NCI-H82 (cell line): ENCODE measurements at regions not wholly inside any gene's neighbourhood (a gene's known extent, or its start where the extent isn't known, plus 50 kb on each side); places are given as distances from the start of the nearest gene placed in this dataset.
A peak's percentile ranks its signal among the peaks of the same experiment; 100 is the strongest.

Experiments
- DNase-seq: peaks from one replicate; lab custom pipeline; 2025; lab: John Stamatoyannopoulos, UW

DNA sequence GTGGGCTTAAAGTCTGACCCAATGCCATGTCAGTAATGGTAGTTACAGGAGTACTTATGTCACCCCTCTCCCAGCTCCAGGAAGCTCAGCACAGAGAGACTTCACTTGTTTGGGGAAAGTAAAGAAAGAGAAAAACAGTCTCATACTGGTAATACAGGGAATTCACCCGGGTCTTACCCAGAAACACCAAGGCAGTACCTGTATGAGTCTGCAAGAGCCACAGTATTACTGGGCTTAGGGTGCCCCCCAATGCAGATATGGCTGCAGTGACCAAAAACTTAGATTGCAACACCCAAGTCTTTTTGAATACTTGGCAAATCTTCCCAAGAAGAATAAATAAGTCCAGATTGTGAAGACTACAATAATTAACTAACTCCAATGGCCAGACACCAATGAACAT lies 622.1 kb downstream of the IGSF11 start:
- no peak for DNase-seq

DNA sequence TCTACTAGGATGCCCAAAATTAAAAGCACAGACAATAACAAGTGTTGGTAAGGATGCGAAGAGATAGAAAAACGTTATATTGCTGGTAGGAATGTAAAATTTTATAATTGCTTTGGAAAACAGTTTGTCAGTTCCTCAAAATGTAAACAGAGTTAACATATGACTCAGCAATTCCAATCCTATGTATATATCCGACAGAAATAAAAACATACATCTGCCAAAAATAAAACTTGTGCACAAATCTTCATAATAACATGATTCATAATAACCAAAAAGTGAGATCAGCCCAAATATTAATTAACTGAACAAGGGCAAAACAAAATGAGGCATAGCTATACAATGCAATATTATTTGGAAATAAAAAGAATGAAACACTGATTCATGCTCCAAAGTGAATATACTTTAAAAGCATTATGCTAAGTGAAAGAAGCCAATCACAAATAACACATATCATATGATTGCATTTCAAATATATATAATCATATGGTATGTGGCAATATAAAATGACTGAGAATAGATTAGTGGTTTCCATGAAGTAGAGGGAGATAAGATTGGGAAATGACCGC lies 609.3 kb downstream of the IGSF11 start:
- no peak for DNase-seq

DNA sequence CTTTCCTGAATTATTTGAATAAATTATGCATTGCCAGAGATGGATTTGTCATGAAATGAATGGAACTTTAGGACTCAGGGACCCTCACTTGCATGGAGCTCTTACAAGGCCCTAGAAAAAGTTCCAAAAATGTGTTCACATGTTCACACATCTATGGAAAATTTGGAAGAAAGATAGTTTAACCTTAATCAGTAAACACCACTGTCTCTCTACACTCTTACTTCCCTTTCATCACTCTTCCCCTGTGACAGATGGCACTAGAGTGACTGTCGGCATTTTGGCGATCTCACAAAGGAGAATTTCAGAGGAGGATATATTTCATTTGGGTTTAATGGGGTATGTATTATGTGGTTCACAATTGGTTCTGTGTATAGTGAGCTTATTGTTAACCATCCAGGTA lies 600.8 kb downstream of the IGSF11 start:
- DNase-seq, result no peak

- no peak for DNase-seq
These were observed 598.7 kb downstream of the IGSF11 start for GRCh38 chr3:118435851-118436350.

DNA sequence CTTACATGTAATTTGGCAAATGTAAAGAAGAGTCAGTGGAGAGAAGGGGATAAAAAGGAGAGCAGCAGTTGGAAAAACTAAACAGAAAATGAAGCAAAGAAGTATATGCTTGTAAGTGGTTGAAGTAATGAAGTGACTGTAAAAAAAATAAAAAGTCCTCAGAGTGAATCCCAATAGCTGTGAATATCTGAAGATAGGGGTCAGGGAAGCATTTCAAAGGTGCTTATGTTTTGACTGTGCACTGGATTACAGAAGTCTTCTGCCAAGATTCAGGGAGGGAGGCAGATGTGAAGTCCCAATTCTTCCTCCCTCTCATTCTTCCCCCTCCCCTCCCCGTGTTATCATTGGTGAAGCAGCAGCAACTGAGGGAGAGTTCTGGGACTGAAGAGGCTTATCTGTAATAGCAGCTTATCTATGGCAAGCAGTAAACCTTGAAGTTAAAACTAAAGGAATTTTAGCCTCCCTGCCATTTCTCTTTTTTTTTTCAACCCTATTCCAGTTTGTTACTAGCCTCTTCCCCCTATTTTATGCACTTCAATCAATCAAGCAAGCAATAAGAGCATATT lies 597.9 kb downstream of the IGSF11 start:
- peak; percentile 73 for DNase-seq

GRCh38 chr3:118445036-118445435 lies 589.6 kb downstream of the IGSF11 start:
- DNase-seq, result no peak

DNA sequence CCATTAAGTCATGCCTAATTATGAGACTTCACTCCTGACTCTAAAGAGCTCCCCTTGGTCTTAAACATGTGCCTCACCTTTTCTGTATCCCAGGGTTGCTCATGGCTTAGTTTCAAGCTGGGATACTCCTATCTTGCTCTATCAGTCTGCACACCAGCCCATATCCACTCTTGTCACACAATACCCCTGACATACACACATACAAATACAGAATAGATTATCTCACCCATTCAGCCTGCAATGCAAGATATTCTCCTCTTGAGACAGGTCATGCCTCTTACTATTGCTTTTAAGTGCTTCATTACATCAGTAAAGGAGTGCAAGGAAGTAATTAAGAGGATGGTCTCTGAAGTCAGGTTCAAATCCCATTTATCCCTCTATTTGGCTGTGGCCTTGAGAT lies 587.3 kb downstream of the IGSF11 start:
- DNase-seq, result no peak

- DNase-seq, result no peak
These were observed 567.8 kb downstream of the IGSF11 start for GRCh38 chr3:118466795-118467330.

- no peak for DNase-seq
These were observed 565.8 kb downstream of the IGSF11 start for GRCh38 chr3:118468801-118469200.

DNA sequence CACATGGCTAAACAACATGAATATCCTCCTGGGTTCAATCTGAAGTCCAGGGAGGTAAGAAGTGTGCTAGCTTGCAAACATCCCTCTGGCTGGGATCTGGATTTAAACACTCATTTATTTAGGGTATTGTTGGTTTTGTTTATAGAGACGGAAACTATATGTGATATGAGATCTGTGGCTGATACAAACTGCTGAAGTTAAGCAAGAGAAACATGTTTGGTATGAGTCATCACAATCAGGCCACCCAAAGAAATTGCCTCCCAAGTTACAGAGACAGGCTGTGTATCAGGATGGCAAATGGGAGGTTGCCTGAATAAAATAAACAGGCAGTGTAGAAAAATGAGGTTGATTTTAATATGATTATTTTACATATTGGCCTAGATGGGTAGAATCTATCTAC lies 562.1 kb downstream of the IGSF11 start:
- DNase-seq, result no peak

- no peak for DNase-seq
These were observed 561.3 kb downstream of the IGSF11 start for GRCh38 chr3:118473343-118473742.

GRCh38 chr3:118476885-118477618 lies 557.6 kb downstream of the IGSF11 start:
- no peak for DNase-seq

DNA sequence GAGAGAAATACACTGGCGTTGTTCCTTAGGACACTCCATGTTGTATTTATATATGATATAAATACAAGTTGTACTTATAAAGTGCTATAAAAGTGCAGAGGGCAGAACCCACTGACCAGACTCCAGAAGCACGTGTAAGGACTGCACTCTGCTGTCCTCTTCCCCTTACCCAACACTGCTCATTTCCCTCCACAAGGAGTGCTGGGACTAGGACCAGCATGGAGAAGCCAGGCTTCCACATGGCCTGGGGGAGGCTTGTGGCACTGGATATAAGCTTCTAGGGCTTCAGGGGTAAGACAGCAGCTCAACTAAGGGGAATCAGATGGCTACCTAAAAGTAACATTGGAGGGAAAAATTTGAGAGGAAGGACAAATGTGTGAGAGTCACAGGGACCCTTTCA lies 556.9 kb downstream of the IGSF11 start:
- DNase-seq, result no peak

DNA sequence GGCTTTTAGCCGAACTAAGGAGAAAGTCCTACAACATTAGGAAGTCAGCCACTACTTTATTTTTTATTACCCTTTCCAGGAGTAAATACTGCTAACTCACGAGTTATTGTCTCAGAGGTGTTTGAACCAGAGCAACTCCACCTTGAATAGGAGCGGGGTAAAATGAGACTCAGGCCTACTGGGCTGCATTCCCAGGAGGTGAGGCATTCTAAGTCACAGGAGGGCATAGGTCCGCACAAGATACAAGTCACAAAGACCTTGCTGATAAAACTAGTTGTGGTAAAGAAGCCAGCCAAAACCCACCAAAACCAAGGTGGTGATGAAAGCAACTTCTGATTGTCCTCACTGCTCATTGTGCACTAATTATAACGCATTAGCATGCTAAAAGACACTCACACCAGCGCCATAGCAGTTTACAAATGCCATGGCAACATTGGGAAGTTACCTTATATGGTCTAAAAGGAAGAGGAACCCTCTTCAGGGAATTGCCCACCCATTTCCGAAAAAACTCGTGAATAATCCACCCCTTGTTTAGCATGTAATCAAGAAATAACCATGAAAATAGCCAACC lies 555.9 kb downstream of the IGSF11 start:
- no peak for DNase-seq

DNA sequence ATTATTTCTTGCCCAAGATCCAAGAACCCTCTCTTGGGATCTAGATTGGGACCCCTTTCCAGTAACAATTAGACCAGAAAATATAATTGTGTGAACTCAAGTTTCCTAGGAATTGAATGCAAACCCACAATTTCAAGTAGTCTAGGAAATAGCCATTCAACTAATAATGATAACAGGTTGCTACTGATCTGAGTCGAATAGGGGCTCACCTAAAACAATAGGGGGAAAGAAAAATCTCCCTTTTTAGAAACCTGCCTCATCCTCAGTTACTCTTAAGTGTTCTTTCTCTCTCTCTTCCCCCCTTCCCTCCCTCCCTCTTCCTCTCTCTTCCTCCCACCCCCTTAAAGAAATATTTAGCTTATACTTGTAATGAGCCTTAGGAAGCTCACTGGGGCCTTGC lies 555.3 kb downstream of the IGSF11 start:
- DNase-seq, result no peak

DNA sequence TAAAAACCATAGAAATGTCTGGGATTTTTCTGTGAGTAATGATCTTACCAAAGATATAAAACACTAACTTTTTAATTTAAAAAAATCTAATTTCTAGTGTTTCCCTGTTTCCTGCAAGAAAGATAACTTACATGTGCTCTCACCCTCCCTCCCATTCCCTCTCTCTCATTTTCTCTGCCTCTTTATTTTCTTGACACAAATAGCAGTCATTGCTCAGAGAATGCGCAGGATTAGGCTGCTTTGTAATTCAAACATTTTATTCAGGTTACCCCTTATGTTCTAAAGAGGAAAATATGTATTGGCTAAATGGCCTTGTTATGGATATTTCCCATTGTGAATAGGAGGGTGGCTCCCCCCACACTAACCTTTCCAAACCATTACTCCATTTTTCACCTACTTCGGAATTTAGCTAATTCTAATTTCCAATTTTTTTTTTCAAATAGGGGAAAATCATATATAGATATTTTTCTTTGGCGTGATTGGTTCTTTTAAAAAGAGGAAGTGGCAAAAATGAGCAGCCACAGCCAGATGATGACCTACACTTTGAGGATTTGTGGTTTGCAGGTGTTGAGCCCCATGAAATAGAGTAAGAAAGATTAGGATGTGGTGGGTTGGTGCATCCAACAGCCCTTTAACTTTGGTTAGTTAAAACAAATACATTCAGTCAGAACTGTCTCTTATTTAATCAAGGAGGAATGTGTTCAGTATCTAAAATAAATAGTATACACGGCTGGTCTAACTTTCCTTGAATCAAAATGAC lies 554.4 kb downstream of the IGSF11 start:
- no peak for DNase-seq

DNA sequence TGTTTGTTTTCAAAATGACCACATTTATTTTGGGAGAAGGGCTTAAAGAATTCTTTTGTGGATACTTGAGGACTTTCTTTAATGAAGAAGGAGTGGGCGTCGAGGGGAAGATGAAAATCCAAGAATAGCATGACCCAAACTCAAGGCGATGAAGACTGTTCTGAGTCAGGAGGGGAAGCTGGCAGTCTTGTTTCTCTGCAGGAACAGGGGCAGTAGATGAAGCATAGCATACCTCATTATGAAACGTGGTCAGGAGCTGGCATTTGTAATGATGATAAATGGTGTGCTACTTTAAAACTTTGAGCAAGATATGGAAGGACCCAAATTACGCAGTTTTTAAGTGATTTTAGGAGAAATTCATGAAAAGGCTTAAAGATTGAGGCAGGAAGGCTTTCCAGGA lies 549.0 kb downstream of the IGSF11 start:
- DNase-seq, result no peak

DNA sequence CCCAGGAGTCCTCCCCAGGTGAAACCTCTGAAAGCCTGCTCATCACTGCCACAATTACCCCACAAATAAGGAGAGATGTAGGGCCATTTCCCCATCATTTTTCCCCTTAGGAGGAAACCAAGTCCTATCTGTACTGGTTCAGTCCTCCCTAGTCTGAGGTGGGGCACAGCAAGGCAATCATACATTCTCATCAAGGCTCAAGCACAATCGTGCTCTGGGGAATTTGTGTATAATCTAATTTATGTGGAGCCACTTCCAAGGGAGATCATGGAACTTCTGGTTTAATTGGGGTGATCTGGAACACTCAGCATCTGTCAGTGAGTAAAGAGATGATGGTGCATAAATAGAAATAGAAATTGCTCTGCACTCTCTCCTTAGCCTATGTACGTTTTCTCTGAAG lies 546.9 kb downstream of the IGSF11 start:
- DNase-seq, result peak; percentile 68

DNA sequence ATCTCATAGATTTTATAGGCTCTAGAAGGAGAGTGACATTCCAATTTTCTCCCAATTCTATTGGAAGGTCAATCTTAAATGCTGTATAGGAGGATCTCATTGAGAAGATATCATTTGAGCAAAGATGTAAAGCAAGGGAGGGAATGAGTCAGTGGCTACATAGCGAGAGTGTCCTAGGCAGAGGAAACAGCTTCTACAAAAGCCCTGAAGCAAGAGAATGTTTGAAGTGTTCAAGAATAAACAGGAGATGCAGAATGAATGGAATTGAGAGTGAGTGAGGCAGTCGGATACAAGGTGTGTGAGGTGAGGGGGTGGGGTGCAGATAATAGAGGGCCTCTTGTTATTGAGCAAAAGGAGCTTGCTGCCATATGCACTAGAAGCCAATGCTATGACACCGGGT lies 545.9 kb downstream of the IGSF11 start:
- no peak for DNase-seq

DNA sequence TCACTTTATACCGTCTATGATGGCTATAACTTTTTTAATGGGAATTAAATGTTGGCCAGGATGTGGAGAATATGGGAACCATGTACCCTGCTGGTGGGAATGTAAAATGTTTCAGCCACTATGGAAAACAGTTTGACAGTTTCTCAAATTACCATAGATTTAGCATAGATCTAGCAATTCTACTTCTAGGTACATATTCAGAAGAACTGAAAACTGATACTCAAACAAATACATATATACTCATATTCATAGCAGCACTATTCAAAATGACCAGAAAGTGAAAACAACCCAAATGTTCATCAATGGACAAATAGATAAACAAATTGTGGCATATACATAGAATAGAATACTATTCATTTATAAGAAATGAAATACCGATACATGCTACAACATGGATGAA lies 539.4 kb downstream of the IGSF11 start:
- DNase-seq, result no peak

- DNase-seq, result no peak
These were observed 537.4 kb downstream of the IGSF11 start for GRCh38 chr3:118497274-118497673.

DNA sequence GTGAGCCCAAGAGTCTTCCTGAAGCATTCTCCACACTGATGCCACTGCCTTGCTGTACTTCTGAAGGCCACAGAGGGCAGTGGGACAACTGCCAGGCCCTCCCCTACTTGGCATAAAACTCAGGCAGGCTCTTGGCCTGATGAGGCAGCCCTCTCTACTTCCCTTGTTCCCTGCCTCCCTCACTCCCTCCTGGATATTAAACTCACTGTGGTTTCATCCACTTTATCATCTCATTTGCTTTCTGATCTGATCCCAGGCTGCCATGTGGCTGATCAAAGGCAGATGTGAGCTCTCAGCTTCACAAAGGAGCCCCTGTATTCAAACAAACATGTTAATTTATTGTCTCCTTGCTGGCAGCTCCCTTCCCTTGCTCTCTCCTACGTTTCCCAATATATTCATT lies 533.5 kb downstream of the IGSF11 start:
- DNase-seq, result peak; percentile 69
